ENCODE measurements at regions not wholly inside any gene's neighbourhood (a gene's known extent, or its start where the extent isn't known, plus 50 kb on each side); places are given as distances from the start of the nearest gene placed in this dataset.

GRCh38 chr3:18119866-18120265, 305.3 kb downstream of the SATB1 start:
- H3K27ac ChIP-seq: no peak overlapping the region
- 87% methylated on average over 5 of the region's 5 CpGs for WGBS
- no peak for DNase-seq (ENCODE audit: low spot score in 2 of 2)

GRCh38 chr3:18114894-18115293, 310.2 kb downstream of the SATB1 start:
- TF ChIP-seq POLR2AphosphoS5 (IDR thresholded peaks at IDR 0.05): no peak
- no peak for TF ChIP-seq POLR2A (IDR thresholded peaks at IDR 0.05)
- TF ChIP-seq CTCF (IDR thresholded peaks at IDR 0.05): no peak
- no peak for TF ChIP-seq EP300 (IDR thresholded peaks at IDR 0.05)
- Histone ChIP-seq H3K9me3 (no peaks in the 10 kb centered on the region), H3K36me3 (no peaks in the 10 kb centered on the region), H3K27me3 (no peaks in the 10 kb centered on the region), H3K27ac (no peak overlapping the region), H3K4me3 (no peak overlapping the region), H3K4me1 (peaks cover 7% of the 10 kb centered on the region)
- no peak for DNase-seq (ENCODE audit: low spot score in 2 of 2)
- 62% methylated on average over 4 of the region's 4 CpGs for WGBS

More at GRCh38 chr3:18119866-18120265, 305.3 kb downstream of the SATB1 start:
- H3K27me3 ChIP-seq: no peaks in the 10 kb centered on the region
- TF ChIP-seq EP300 (IDR thresholded peaks at IDR 0.05) (no peak), POLR2AphosphoS5 (IDR thresholded peaks at IDR 0.05) (no peak)
- peaks cover 3% of the 10 kb centered on the region for H3K4me1 ChIP-seq
- H3K4me3 ChIP-seq: no peak overlapping the region
- no peaks in the 10 kb centered on the region for H3K9me3 ChIP-seq
- no peaks in the 10 kb centered on the region for H3K36me3 ChIP-seq

- Histone ChIP-seq H3K9me3 (no peaks in the 10 kb centered on the region), H3K4me1 (peaks cover 7% of the 10 kb centered on the region), H3K27me3 (no peaks in the 10 kb centered on the region), H3K27ac (no peak overlapping the region), H3K4me3 (no peak overlapping the region), H3K36me3 (no peaks in the 10 kb centered on the region)
- TF ChIP-seq CTCF (IDR thresholded peaks at IDR 0.05) (no peak), POLR2AphosphoS5 (IDR thresholded peaks at IDR 0.05) (no peak), EP300 (IDR thresholded peaks at IDR 0.05) (no peak), POLR2A (IDR thresholded peaks at IDR 0.05) (no peak)
- no peak for DNase-seq (ENCODE audit: low spot score in 2 of 2)
- 53% methylated on average over 4 of the region's 4 CpGs for WGBS
Observed at GRCh38 chr3:18113417-18113816, 311.7 kb downstream of the SATB1 start.

GRCh38 chr3:18112674-18113375, 312.3 kb downstream of the SATB1 start:
- Histone ChIP-seq H3K4me1 (peaks cover 7% of the 10 kb centered on the region), H3K36me3 (no peaks in the 10 kb centered on the region), H3K27me3 (no peaks in the 10 kb centered on the region), H3K9me3 (no peaks in the 10 kb centered on the region), H3K27ac (no peak overlapping the region), H3K4me3 (no peak overlapping the region)
- DNase-seq (ENCODE audit: low spot score in 2 of 2): no peak
- whole genome bisulfite sequencing: 67% methylated on average over 5 of the region's 5 CpGs
- TF ChIP-seq CTCF (IDR thresholded peaks at IDR 0.05): no peak
- TF ChIP-seq POLR2A (IDR thresholded peaks at IDR 0.05): no peak
- no peak for TF ChIP-seq POLR2AphosphoS5 (IDR thresholded peaks at IDR 0.05)
- no peak for TF ChIP-seq EP300 (IDR thresholded peaks at IDR 0.05)

GRCh38 chr3:18111796-18112232, 313.3 kb downstream of the SATB1 start:
- no peak for DNase-seq (ENCODE audit: low spot score in 2 of 2)
- Histone ChIP-seq H3K9me3 (no peaks in the 10 kb centered on the region), H3K4me3 (no peak overlapping the region), H3K4me1 (peaks cover 7% of the 10 kb centered on the region), H3K27me3 (no peaks in the 10 kb centered on the region), H3K27ac (no peak overlapping the region), H3K36me3 (no peaks in the 10 kb centered on the region)
- no peak for TF ChIP-seq POLR2AphosphoS5 (IDR thresholded peaks at IDR 0.05)
- 36% methylated on average over 6 of the region's 6 CpGs for WGBS

- TF ChIP-seq POLR2A (IDR thresholded peaks at IDR 0.05) (no peak), EP300 (IDR thresholded peaks at IDR 0.05) (no peak), CTCF (IDR thresholded peaks at IDR 0.05) (no peak), POLR2AphosphoS5 (IDR thresholded peaks at IDR 0.05) (no peak)
- no peaks in the 10 kb centered on the region for H3K36me3 ChIP-seq
- no peaks in the 10 kb centered on the region for H3K9me3 ChIP-seq
- peaks cover 5% of the 10 kb centered on the region for H3K4me1 ChIP-seq
- no peak overlapping the region for H3K27ac ChIP-seq
- no peaks in the 10 kb centered on the region for H3K27me3 ChIP-seq
- 91% methylated on average over 3 of the region's 3 CpGs for WGBS
- H3K4me3 ChIP-seq: no peak overlapping the region
- DNase-seq (ENCODE audit: low spot score in 2 of 2): no peak
Observed at GRCh38 chr3:18103591-18103990, 321.5 kb downstream of the SATB1 start.

All from suprapubic skin (tissue), 4 donors.